ENCODE measurements at regions not wholly inside any gene's neighbourhood (a gene's known extent, or its start where the extent isn't known, plus 50 kb on each side); places are given as distances from the start of the nearest gene placed in this dataset.

DNA sequence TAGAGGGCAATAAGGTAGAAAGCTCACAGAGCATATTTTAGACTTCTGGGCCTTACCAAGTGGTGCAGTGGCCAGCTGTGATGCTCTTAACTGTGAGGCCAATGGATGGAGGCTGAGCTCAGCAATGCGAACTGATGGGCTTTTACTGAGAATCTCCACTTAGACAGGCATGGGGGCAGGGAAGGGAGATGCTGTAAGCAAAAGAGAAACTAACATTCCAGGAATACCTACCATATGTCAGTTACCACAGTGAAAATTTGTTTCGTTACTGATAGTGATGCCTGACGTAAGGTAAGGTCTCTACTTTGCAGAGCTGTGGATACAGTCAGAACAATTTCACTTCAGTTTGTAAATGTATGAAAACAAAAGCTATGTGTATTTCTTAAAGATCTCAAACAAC, 250.6 kb upstream of the ZFHX3 start:
- no peak for TF ChIP-seq PPARA (CRISPR knock-in tag; IDR thresholded peaks at IDR 0.05; ENCODE audit: borderline replicate concordance)
- TF ChIP-seq ESRRG (CRISPR knock-in tag; IDR thresholded peaks at IDR 0.05), result no peak
- 0 out of 2 replicates have a peak, but pooled peaks have one; percentile 14 for TF ChIP-seq ISL1 (CRISPR knock-in tag; IDR thresholded peaks at IDR 0.05)
- ATAC-seq, result no peak; the same call in 2 of the 3 replicates

GRCh38 chr16:73290258-73290657, 242.3 kb upstream of the ZFHX3 start:
- no peak for TF ChIP-seq ESRRG (CRISPR knock-in tag; IDR thresholded peaks at IDR 0.05)
- TF ChIP-seq, protein P1, sequence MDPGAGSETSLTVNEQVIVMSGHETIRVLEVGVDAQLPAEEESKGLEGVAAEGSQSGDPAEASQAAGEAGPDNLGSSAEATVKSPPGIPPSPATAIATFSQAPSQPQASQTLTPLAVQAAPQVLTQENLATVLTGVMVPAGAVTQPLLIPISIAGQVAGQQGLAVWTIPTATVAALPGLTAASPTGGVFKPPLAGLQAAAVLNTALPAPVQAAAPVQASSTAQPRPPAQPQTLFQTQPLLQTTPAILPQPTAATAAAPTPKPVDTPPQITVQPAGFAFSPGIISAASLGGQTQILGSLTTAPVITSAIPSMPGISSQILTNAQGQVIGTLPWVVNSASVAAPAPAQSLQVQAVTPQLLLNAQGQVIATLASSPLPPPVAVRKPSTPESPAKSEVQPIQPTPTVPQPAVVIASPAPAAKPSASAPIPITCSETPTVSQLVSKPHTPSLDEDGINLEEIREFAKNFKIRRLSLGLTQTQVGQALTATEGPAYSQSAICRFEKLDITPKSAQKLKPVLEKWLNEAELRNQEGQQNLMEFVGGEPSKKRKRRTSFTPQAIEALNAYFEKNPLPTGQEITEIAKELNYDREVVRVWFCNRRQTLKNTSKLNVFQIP (CRISPR knock-in tag; IDR thresholded peaks at IDR 0.05; ENCODE audit: borderline replicate concordance, low read depth), result no peak
- no peak for TF ChIP-seq OSR1 (CRISPR knock-in tag; IDR thresholded peaks at IDR 0.05)
- no peak for TF ChIP-seq ZNF565 (CRISPR knock-in tag; conservative IDR thresholded peaks at IDR 0.05; ENCODE audit: low read depth)
- no peak for TF ChIP-seq ZFP30 (CRISPR knock-in tag; IDR thresholded peaks at IDR 0.05)
- TF ChIP-seq, protein P2, sequence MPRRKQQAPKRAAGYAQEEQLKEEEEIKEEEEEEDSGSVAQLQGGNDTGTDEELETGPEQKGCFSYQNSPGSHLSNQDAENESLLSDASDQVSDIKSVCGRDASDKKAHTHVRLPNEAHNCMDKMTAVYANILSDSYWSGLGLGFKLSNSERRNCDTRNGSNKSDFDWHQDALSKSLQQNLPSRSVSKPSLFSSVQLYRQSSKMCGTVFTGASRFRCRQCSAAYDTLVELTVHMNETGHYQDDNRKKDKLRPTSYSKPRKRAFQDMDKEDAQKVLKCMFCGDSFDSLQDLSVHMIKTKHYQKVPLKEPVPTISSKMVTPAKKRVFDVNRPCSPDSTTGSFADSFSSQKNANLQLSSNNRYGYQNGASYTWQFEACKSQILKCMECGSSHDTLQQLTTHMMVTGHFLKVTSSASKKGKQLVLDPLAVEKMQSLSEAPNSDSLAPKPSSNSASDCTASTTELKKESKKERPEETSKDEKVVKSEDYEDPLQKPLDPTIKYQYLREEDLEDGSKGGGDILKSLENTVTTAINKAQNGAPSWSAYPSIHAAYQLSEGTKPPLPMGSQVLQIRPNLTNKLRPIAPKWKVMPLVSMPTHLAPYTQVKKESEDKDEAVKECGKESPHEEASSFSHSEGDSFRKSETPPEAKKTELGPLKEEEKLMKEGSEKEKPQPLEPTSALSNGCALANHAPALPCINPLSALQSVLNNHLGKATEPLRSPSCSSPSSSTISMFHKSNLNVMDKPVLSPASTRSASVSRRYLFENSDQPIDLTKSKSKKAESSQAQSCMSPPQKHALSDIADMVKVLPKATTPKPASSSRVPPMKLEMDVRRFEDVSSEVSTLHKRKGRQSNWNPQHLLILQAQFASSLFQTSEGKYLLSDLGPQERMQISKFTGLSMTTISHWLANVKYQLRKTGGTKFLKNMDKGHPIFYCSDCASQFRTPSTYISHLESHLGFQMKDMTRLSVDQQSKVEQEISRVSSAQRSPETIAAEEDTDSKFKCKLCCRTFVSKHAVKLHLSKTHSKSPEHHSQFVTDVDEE (CRISPR knock-in tag; IDR thresholded peaks at IDR 0.05), result no peak
- TF ChIP-seq ZNF8 (CRISPR knock-in tag; IDR thresholded peaks at IDR 0.05), result no peak
- no peak for TF ChIP-seq PPARA (CRISPR knock-in tag; IDR thresholded peaks at IDR 0.05; ENCODE audit: borderline replicate concordance)
- no peak for TF ChIP-seq BACH2 (CRISPR knock-in tag; IDR thresholded peaks at IDR 0.05; ENCODE audit: borderline replicate concordance)
- TF ChIP-seq, protein P3, sequence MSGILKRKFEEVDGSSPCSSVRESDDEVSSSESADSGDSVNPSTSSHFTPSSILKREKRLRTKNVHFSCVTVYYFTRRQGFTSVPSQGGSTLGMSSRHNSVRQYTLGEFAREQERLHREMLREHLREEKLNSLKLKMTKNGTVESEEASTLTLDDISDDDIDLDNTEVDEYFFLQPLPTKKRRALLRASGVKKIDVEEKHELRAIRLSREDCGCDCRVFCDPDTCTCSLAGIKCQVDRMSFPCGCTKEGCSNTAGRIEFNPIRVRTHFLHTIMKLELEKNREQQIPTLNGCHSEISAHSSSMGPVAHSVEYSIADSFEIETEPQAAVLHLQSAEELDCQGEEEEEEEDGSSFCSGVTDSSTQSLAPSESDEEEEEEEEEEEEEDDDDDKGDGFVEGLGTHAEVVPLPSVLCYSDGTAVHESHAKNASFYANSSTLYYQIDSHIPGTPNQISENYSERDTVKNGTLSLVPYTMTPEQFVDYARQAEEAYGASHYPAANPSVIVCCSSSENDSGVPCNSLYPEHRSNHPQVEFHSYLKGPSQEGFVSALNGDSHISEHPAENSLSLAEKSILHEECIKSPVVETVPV (CRISPR knock-in tag; IDR thresholded peaks at IDR 0.05), result no peak
- TF ChIP-seq TCF4 (CRISPR knock-in tag; IDR thresholded peaks at IDR 0.05; ENCODE audit: borderline replicate concordance), result no peak
- no peak for TF ChIP-seq TOX (CRISPR knock-in tag; IDR thresholded peaks at IDR 0.05; ENCODE audit: borderline replicate concordance)
- TF ChIP-seq ARNTL (CRISPR knock-in tag; IDR thresholded peaks at IDR 0.05; ENCODE audit: borderline replicate concordance, low read depth), result no peak
- no peak for TF ChIP-seq ZNF70 (CRISPR knock-in tag; IDR thresholded peaks at IDR 0.05)
- no peak for TF ChIP-seq ZFP3 (CRISPR knock-in tag; IDR thresholded peaks at IDR 0.05)
- TF ChIP-seq GLIS3 (CRISPR knock-in tag; IDR thresholded peaks at IDR 0.05), result no peak
- TF ChIP-seq CREB5 (CRISPR knock-in tag; IDR thresholded peaks at IDR 0.05; ENCODE audit: low read depth), result no peak
- no peak for TF ChIP-seq CSDC2 (CRISPR knock-in tag; IDR thresholded peaks at IDR 0.05)
- ATAC-seq, result no peak

DNA sequence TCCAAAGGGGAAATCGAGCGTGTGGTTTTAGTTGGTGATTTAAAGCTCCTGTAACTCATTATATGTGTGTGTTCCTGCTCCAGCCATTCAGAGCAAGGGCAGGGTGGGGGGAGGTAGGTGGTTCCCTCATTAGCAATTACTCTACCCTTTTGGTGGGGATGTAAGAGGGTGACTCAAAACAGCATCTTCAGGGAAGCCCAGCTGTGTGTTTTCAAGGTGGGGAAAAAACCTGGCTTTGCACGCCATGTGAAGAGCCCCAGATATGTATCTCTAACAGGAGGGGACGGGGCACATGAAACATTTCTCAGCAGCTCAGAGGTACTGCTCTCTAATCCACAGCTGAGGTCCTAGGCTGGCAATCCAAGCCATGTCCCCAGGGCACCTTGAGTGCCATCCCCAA, 241.3 kb upstream of the ZFHX3 start:
- TF ChIP-seq ISL1 (CRISPR knock-in tag; IDR thresholded peaks at IDR 0.05) (no peak), ZC3H10 (CRISPR knock-in tag; IDR thresholded peaks at IDR 0.05) (no peak), PATZ1 (CRISPR knock-in tag; IDR thresholded peaks at IDR 0.05; ENCODE audit: borderline replicate concordance) (no peak), GLIS3 (CRISPR knock-in tag; IDR thresholded peaks at IDR 0.05) (no peak), TOX (CRISPR knock-in tag; IDR thresholded peaks at IDR 0.05; ENCODE audit: borderline replicate concordance) (no peak), SNAI2 (CRISPR knock-in tag; IDR thresholded peaks at IDR 0.05) (no peak), ZFP30 (CRISPR knock-in tag; IDR thresholded peaks at IDR 0.05) (no peak), CSDC2 (CRISPR knock-in tag; IDR thresholded peaks at IDR 0.05) (no peak), ZNF70 (CRISPR knock-in tag; IDR thresholded peaks at IDR 0.05) (no peak)
- ATAC-seq, result no peak

All from SK-N-SH treated with all-trans-retinoic acid at 6 μM for 48 hours (cell line).